Hepatocyte (in vitro differentiated cells): ENCODE measurements at regions not wholly inside any gene's neighbourhood (a gene's known extent, or its start where the extent isn't known, plus 50 kb on each side); places are given as distances from the start of the nearest gene placed in this dataset.

Source experiments
- CTCF ChIP-seq: fragments of 200-600 bp; sonication (generic); IDR thresholded peaks from 2 replicates; pipeline ENCODE4 v1.5.1; 2016; ENCODE audit warnings: antibody characterized with exemption, mild to moderate bottlenecking; ENCODE audit not compliant: poor library complexity
- EZH2 ChIP-seq: fragments of 200-600 bp; sonication (generic); IDR thresholded peaks from 2 replicates; pipeline ENCODE4 v1.6.1; 2016; ENCODE audit warnings: antibody characterized with exemption, mild to moderate bottlenecking, borderline replicate concordance

DNA sequence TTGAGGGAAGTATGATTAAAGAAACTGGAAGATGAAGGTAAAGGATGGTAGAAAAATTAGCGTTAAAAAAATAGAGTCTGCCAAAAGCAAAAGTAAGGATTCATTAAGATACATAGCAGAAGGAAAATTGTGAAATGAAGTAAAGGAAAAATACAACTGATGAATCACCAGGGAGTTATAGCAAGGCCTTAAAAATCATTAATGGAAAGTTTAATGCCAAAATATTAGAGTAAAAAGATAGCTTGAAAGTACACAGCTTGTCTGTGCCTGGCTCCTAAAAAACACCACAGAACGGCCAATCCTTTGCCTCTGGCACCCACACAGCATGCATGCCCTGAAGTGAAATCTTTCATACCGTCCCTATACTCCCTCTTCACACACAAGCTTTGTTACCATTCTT, 66.9 kb upstream of the APOBEC4 start:
- TF ChIP-seq CTCF (no peak), EZH2 (no peak)
